NCI-H524 (cell line): ENCODE measurements at regions not wholly inside any gene's neighbourhood (a gene's known extent, or its start where the extent isn't known, plus 50 kb on each side); places are given as distances from the start of the nearest gene placed in this dataset.
A peak's percentile ranks its signal among the peaks of the same experiment; 100 is the strongest.
"Not testable (repeated sequence)": the region's sequence is repeated elsewhere in the genome, so short reads cannot be mapped to it uniquely, and the experiment has no call there.

ENCODE experiments used
- DNase-seq, 2 experiments: peaks; one replicate each; lab custom pipeline; 2025; lab: John Stamatoyannopoulos, UW

DNA sequence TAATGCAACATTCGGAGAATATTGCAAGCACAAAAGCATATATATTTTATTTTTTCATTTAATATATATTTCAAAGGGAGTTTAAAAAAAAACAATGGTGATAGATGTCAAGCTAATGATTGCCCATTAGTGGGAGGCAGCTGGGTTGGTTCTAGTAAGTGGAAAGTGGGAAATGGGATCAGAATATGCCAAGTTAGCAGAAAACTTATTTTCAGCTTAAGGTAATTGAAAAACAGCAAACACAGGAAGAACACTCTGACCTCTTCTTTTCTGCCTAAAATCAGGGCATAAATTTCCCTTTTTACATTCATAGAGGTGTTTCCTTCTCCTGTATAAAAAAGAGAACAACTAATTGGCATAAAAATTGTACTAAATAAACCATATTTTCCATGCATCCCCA is 535.3 kb upstream of the SYT4 start:
- no peak for DNase-seq

DNA sequence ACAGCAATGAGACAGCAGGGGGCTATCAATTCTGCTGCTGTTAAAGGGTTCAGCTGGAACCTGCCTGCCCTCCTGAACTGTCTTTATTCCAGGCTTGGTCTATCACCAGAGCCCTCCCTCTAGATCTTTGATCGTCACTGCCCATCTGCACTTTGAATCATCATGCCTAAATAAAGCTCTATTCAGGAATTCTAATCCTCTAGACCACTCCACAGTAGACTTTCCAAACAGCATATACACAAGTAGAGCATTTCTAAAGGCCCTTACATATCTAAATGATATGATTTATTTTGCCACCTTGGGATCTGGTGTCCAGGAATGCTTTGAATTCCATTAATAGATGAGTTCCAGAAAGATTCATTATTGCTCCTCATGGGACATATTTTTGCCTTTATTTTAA is 542.1 kb upstream of the SYT4 start:
- no peak for DNase-seq

DNA sequence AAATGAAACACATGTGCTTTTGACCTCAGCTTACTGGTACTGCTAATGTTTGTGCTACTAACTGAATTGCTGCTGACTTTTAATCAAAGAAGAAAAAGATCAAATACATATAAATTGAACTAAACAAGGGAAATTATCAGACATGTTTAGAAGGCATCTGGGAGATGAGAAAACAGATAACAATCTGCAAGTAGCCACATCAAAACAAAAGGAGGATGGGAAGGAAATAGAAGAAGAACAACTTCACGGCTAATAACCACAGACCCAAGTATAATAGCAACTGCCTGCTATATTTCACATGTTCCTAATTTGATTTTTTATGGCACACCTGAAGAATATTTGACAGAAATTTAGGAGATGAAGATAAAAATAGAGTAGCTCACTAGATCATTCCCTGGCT is 542.6 kb upstream of the SYT4 start:
- DNase-seq = no peak

DNA sequence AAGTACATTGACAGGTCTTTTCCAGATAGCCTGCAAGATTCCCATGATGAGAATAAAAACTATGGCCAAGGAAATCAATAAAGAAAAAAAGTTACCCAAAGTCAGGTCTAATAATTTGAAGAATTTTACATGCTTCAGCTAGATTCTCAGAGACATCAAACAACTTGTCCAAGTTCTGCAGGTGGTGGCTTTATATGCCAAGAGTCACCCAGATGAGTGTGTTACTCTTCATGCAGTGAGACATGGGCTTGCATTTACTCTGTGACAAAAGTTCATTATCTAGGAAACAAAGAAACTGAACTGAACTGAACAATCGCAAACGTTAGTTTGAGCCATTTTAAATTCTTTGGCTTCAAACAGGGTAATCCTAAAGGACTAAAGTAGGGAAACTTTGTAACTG is 548.5 kb upstream of the SYT4 start:
- DNase-seq = no peak

DNA sequence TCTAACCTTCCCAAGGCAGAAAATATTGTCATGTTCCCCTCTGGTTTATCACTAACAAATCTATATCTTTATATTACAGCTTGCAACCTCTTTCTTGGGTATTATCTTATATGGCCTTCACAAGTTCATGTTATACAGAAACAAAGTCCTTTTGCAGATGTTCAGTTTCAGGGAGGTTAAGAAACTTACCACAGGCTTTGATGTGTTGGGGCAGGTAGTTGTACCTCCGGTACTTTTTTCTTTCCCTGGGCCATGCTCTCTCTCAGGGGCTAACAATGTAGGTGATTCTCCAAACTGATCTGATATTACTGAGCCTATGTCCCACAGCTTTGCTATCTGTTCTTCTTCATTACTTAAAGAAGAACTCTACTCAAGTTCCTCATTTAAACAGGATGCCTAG is 548.9 kb upstream of the SYT4 start:
- DNase-seq = no peak

DNA sequence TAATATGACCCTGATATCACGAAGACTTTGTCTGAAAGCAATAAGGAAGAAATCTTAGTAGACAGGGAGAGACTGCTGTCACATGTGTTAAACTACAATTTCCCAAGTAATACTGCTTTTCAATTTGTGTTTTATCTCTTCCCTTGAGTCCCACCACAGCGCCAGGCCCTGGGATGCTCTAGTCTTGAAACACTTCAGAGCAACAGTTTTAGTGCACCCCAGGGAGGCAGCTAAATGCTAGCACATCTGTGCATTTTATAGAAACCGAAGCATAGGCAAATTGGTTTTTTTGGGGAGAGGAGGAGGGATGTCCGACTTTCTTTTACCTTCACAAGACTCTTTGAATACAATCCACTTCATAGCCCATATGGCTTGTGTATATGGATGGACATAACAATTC is 550.0 kb upstream of the SYT4 start:
- DNase-seq = peak; percentile 13 to 61

DNA sequence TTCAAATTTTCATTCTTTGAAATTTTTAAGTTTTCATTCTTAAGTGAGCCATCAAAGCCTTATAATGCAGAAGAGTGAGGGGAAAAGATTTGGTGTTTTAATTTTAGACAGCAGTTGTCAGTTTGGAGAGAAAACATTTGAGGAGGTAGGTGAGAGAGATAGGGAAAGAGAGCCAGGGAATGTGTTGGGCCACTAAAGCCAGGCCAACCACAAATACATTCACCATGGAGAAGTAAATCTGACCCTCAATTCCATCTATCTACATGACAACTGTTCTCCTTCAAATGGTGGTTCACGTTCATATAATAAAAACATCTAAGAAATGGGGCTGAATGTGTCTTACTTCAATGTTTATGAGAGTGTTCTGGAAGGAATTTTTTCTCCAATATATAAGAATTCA is 553.0 kb upstream of the SYT4 start:
- no peak for DNase-seq

DNA sequence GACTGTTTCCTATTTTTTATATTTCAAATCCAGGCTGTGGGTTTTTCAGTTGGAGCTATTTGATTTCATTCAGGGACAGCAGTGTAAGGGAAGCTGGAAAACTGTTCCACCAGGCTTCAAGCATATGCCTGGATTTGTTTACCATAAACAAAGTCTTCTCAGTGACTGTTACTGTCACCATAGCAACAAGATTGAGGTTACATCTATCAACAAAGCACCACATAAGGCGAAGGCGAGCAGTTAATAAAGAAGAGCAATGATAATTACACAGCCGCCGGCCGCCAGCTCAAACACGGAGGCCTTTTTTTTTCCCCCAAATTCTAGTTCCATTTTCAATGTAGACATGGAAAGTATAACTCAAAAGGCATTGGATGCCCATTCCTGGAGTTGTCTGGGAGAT is 553.7 kb upstream of the SYT4 start:
- DNase-seq = no peak

DNA sequence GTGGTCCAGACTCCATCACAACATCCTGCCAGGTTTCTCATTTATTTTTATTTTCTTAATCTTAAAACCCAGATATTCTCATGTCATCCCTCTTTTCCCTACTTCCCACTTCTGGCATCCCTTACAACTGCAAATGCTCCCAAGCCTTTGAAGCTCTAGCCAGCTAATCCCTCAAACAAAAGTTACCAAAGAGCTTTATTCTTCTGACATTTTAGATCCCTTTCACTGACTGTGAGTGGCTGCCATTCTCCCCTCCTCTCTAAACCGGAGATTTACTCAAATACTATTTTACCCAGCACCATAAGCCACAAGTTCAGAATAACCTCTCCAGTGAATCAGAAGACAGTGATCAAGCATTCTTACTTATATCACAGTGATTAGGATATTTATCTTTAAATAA is 569.0 kb upstream of the SYT4 start:
- no peak for DNase-seq

DNA sequence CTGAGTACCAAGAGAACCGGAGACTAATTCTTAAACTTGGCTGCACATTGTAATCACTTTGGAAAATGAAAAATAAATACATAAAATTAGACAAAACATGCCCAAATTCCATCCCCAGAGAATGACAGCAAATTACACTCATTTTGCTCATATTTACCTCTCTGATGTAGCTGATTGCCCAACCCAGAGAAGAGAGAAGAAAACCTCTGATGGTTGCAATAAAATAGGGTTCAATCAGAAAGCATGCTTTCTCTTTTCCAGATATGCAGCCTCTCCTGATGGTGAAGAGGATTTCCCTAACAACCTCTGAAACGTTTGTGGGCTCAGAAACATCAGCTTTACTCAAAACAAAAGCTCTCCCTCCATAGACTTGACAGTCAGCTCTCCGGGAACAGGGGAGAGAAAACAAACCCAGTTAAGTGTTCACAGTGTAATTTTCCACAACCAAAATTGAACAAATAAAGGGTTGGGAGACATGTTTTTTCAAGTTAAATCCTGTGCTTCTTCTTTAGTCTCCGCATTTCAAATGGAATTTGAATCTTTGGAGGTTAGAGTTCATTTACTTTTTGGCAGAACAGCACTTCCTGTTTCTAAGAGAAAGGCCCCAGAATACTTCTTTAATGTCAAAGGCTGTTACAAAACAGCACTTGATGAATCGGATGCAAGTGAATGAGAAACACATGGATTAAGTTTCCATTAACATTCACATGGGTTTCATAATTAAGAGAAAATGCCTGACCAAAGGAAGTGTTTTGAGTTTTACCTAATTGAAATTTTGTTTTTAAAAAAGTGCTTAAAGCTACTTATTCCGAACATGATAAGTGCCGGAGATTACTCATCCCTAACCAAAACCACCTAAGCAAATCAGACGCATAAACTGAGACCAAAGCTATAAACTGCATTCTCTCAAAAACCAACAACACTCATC is 570.1 kb upstream of the SYT4 start:
- DNase-seq = no peak

DNA sequence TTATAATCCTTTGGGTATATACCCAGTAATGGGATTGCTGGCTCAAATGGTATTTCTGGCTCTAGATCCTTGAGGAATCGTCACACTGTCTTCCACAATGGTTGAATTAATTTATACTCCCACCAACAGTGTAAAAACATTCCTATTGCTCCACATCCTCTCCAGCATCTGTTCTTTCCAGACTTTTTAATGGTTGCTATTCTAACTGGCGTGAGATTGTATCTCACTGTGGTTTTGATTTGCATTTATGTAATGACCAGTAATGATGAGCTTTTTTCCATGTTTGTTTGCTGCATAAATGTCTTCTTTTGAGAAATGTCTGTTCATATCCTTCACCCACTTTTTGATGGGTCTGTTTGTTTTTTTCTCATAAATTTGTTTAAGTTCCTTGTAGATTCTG is 572.5 kb upstream of the SYT4 start:
- not testable (repeated sequence) for DNase-seq

DNA sequence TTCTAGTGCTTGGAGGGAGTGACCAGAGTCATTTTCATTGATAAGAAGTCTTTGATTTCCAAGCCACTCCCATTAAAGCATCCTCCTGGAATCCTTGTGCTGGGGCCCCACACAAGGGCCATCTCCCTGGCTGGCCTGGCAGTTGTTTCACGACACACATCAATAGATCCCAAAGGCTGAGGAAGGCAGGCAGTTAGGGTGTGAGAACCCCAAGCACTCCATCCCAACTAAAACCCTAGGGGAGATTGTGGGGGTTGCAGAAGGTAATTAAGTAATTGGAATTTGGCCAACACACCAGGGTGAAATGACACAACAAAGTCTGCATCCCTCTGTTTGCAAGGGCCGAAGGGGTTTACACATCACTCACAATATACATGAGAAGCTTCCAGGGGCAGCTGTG is 578.1 kb upstream of the SYT4 start:
- DNase-seq = no peak

DNA sequence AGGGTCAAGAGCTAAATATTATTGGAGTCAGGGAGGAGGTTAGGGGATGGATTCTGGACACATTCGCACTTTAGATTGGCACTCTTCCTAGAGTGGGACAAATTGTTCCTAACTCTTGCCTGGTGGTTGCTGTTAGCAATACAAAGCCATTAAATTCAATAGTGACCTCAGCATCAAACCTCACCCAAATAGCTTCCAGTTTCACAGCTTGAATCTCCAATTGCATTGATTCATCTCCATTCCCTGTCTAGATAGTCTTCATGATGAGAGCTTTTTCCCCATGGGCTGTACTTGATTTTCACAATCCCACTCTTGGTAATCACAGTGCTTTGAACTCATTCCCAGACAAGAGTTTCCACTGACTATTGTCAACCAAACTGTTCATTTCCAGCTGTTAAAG is 585.9 kb upstream of the SYT4 start:
- no peak for DNase-seq

DNA sequence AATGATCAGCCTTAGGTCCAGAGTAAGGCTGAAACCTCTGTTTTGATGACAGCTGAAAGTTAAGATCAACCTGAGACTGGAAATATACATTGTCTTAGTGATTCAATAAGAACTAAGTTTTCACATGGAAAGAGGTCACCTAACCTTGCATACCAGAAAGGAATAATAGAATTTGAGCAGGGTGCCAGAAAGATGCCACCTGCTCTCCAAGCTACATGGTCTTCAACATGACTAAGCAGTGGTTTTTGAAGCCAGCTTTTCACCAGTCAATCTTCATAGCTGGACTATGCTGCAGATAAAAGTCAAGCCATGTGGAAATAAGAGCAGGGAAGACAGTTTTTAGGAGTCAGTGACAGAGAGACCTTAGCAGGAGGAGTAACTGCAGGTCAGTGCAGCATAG is 589.4 kb upstream of the SYT4 start:
- DNase-seq = no peak

DNA sequence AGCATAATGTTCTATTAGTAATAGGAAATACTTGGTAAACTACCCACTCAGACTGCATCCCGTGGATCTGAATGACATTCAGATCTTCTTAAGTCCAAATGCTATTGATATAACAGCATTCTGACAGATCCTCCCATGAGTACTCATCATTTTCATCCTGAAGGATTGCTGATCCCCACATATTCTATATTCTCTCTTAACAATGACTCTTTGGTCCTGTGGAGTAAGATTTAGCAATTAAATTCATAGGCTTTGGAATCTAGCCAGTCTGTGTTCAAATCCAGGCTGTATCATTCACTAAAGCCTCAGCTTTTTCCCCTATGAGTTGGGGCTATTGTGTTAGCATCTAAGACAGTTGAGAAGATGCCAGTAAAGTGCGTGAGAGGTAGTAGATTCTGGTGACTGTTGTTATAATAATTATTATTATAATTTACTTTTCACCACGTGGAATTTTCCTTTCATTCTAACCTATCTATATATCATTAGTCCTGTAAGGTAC is 591.3 kb upstream of the SYT4 start:
- DNase-seq = no peak

DNA sequence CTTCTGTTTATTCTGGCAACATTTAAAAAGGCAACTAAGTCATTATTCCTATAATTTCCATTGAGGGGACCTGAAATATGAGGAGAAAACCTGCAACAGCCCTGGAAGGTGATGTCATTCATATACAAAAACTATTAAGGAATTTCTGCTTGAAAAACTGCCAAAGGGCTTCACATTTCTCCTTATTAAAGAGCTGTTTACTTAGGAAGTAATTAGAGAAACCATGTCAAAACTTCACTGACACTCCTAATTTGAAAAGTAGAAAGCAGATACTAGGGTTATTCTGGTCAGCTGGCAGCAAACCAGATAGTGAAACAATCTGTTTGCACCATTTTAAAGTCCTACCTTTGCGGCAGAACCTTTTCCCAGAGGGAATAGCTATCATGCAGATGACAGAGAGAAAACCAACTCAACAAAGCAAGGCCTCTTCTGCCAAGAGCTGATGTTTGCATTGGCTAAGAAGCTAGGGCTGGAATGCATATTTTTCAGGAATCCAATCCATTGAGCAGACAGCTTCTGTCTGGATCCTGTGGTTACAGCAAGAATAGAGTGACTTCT is 592.2 kb upstream of the SYT4 start:
- no peak for DNase-seq

DNA sequence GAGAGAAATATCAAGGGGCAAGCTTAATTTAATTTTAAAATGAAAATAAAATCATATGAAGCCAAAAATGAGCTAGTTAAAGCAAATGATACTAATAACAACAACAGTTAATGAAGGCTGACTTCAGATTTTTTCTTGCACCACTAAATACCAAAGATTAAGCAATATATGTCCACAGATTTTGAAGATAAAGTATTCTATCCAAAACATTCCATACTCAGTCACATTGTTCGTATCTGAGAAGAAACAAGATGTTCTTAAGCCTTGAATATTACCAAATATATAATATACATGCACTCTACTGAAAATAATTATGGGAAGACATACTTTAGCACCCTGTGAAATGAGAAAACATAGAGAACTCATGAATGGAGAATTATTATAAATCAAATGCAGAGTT is 593.3 kb upstream of the SYT4 start:
- DNase-seq = no peak

DNA sequence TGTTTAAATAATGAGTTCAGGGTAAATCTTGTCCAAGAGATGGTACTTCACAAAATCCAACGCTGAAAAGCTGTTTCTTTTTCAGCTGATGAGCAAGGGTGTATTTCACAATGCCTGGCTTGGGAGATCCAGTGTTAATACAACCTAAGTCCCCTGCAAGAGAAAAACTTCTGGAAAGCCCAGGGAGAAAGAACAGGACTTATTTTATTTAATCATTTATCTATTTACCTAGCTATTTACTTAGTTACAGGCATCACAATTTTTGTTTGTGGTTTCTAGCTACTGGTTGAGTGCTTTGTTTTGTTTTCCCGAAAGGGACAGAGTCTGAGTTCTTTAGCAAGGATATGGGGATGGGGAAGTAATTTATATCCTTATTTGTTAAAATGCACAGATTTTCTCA is 598.2 kb upstream of the SYT4 start:
- no peak for DNase-seq

DNA sequence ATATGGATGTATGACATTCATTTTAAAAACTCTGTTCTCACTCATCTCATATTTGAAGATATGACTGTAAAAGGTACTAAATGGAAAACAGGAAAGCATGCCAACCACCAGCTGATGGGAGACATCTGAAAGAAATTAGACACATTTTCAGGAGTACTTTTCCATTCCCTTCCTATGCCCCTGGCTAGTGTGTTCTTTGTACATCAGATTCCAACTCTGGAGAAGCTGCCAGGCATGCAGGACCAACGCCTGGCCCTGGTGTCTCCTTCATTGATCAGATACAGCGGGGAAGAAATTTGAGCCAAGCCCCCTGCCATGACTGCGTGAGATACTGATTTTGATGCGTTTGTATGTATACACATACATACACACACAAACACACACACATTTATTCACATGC is 599.0 kb upstream of the SYT4 start:
- DNase-seq = no peak

DNA sequence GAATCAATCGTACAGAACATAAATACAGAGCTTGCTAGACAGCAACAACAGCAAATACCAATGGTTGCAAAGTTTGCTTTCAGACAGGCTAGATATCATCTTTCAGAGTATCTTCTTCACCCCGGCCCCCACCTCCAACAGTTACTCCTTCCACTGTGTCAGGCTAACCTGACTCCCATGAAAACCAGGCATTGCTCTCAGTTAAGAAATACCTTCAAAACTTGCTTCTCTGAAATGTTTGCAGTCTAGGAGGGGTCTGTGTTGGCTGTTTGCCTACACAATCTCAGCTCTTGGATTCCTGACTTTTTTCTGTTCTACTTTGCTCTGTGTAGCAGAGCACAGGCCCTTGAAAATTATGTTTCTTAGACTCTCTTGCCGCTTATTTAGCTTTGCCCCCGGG is 599.5 kb upstream of the SYT4 start:
- no peak for DNase-seq

DNA sequence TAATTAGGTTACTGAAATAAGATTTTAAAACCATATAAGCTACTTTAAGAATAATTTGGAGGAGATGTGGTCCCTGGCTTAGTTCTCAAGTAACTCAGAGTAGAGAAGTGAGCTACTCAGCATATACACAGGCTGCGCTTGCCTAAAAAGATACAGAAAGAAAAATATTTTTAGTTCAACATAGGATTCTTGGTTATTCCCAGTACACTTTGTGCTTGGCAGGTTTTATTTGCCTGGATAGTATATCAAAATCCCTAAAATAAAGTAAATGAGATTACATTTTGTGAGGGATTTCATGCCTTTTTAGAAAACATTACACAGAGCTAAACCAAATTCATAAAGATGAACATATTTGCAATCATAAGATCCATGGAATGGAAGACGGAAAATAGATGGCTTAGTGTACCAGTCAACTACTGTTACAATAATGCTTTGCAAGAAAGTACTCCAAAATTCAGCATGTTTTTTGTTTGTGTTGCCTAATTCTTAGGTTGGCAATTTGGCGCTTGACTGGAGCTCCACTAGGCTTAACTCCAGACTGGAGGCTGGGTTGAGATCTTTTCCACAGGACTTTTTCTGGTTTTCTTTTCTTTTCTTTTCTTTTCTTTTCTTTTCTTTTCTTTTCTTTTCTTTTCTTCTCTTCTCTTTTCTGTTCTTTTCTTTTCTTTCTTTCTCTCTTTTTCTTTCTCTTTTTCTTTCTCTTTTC is 600.5 kb upstream of the SYT4 start:
- no peak for DNase-seq

DNA sequence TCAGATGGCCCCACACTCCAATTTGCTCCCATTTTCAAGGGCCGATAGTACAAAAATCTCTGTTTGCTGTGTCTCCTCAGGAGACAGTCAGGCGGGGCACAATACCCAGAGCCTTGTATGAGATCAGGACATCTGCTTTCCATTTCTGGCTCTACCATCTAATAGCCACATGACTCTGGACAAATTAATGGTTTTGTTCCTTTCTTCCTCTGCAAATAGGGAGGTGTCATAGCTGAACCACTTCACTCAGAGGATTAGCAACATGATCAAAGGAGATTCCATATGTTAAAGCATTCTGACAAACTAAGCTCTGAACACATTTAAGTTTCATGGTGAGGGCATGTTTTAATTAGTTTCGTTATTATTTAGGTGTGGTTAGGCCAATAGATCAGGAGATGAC is 602.1 kb upstream of the SYT4 start:
- peak; percentile 85 to 95 for DNase-seq
